ENCODE measurements at regions not wholly inside any gene's neighbourhood (a gene's known extent, or its start where the extent isn't known, plus 50 kb on each side); places are given as distances from the start of the nearest gene placed in this dataset.

DNA sequence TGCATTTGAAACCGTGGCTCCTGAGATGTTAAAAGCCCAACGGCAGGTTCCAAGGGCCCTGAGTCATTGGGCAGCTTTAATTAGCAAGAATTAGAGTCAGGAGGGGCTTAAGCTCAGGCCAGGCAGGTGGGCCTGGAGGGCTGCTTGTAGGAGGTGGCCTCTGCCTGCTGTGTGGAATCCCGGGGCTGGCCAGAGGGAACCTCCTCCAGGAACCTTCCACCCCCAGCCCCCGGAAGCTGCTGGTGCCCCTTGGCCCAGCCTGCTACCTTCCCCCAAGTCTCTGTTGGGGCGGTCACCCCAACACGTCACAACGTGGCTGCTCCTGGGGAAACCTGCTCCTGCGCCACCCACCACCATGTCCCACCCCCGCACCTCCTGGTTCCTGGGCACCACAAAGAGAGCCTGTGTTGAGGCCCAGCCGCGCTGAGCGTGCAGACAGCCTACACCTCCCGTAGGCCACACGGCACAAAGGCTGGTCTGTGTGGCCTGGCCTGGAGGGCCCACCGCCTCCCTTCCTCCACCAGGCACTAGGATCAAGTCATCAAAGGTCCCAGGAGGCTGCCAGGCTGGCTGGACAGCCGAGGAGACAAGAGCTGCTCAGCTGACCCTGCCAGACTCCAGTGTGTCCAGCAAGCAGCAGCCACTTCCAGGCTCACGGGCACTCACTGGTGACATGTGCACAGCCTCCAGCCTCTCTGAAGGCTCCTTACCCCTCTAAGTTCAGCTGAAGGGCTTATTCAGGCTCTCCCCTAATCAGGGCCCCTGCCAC lies 86.3 kb downstream of the SNX5 start (continued):
- TF ChIP-seq HINFP (CRISPR knock-in tag; IDR thresholded peaks at IDR 0.05; ENCODE audit: low read depth) (no peak; the same call in 1 of the 2 replicates), NCOA2 (CRISPR knock-in tag; IDR thresholded peaks at IDR 0.05) (peak; percentile 82; the same call in 1 of the 2 replicates), ARNTL (CRISPR knock-in tag; IDR thresholded peaks at IDR 0.05) (no peak), RARG (CRISPR knock-in tag; IDR thresholded peaks at IDR 0.05; ENCODE audit: low read depth) (no peak), POLR2AphosphoS5 (IDR thresholded peaks at IDR 0.05; ENCODE audit: low read depth, low read length) (peak; percentile 30; the same call in 1 of the 2 replicates), DMAP1 (CRISPR knock-in tag; IDR thresholded peaks at IDR 0.05) (peak; percentile 59; the same call in 1 of the 2 replicates), SMARCC2 (IDR thresholded peaks at IDR 0.05) (no peak), ZNF792 (CRISPR knock-in tag; IDR thresholded peaks at IDR 0.05) (peak; percentile 40; the same call in 1 of the 2 replicates), MED8 (CRISPR knock-in tag; IDR thresholded peaks at IDR 0.05; ENCODE audit: insufficient replicate concordance) (peak; percentile 92), CENPX (CRISPR knock-in tag; IDR thresholded peaks at IDR 0.05) (no peak), BATF2 (CRISPR knock-in tag; IDR thresholded peaks at IDR 0.05) (no peak), ZNF569 (CRISPR knock-in tag; IDR thresholded peaks at IDR 0.05; ENCODE audit: borderline replicate concordance) (no peak), SIN3A (IDR thresholded peaks at IDR 0.05; ENCODE audit: borderline replicate concordance, low read depth, low read length) (no peak), ZNF644 (CRISPR knock-in tag; IDR thresholded peaks at IDR 0.05; ENCODE audit: low read depth) (peak; percentile 91), TRAFD1 (CRISPR knock-in tag; IDR thresholded peaks at IDR 0.05; ENCODE audit: borderline replicate concordance) (no peak; the same call in 1 of the 2 replicates), CREBL2 (CRISPR knock-in tag; IDR thresholded peaks at IDR 0.05; ENCODE audit: borderline replicate concordance) (0 out of 2 replicates have a peak, but pooled peaks have one; percentile 47), FOXK1 (CRISPR knock-in tag; IDR thresholded peaks at IDR 0.05; ENCODE audit: borderline replicate concordance, low read depth) (no peak), ZNF850 (CRISPR knock-in tag; conservative IDR thresholded peaks at IDR 0.05) (no peak), SKI (IDR thresholded peaks at IDR 0.05; ENCODE audit: partially characterized antibody) (peak; percentile 81), SIX4 (CRISPR knock-in tag; IDR thresholded peaks at IDR 0.05) (peak; percentile 89)
- TF ChIP-seq, protein P1, sequence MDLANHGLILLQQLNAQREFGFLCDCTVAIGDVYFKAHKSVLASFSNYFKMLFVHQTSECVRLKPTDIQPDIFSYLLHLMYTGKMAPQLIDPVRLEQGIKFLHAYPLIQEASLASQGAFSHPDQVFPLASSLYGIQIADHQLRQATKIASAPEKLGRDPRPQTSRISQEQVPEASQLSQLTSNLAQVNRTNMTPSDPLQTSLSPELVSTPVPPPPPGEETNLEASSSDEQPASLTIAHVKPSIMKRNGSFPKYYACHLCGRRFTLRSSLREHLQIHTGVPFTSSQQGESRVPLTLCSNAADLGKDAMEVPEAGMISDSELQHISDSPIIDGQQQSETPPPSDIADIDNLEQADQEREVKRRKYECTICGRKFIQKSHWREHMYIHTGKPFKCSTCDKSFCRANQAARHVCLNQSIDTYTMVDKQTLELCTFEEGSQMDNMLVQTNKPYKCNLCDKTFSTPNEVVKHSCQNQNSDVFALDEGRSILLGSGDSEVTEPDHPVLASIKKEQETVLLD (CRISPR knock-in tag; IDR thresholded peaks at IDR 0.05; ENCODE audit: low read depth): no peak
- TF ChIP-seq, protein P2, sequence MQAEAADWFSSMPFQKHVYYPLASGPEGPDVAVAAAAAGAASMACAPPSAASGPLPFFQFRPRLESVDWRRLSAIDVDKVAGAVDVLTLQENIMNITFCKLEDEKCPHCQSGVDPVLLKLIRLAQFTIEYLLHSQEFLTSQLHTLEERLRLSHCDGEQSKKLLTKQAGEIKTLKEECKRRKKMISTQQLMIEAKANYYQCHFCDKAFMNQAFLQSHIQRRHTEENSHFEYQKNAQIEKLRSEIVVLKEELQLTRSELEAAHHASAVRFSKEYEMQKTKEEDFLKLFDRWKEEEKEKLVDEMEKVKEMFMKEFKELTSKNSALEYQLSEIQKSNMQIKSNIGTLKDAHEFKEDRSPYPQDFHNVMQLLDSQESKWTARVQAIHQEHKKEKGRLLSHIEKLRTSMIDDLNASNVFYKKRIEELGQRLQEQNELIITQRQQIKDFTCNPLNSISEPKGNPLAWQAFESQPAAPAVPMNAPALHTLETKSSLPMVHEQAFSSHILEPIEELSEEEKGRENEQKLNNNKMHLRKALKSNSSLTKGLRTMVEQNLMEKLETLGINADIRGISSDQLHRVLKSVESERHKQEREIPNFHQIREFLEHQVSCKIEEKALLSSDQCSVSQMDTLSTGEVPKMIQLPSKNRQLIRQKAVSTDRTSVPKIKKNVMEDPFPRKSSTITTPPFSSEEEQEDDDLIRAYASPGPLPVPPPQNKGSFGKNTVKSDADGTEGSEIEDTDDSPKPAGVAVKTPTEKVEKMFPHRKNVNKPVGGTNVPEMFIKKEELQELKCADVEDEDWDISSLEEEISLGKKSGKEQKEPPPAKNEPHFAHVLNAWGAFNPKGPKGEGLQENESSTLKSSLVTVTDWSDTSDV (CRISPR knock-in tag; IDR thresholded peaks at IDR 0.05): peak; percentile 17; the same call in 1 of the 2 replicates

All from HepG2 (cell line).